CD14-positive monocyte (primary cell): ENCODE measurements at regions not wholly inside any gene's neighbourhood (a gene's known extent, or its start where the extent isn't known, plus 50 kb on each side); places are given as distances from the start of the nearest gene placed in this dataset.

ENCODE experiments used
- DNase-seq, 3 donors: peaks; one replicate each; pipeline ENCODE4 v3.0.0-alpha.2; 2011 to 2022
- H2AFZ ChIP-seq: 2 replicates; pipeline ENCODE4 v1.6.0; 2012; ENCODE audit warnings: mild to moderate bottlenecking, low read depth, low read length, inconsistent platforms; ENCODE audit not compliant: insufficient read depth, poor library complexity, severe bottlenecking
- H3K27ac ChIP-seq, 2 donors: 1 replicate in 1 of 2; 2 replicates in 1 of 2; pipeline ENCODE4 v1.5.1; 2012 to 2013; ENCODE audit warnings: low read length in 2 of 2, control low read depth in 1 of 2, inconsistent platforms in 1 of 2, low read depth in 1 of 2, mild to moderate bottlenecking in 1 of 2
- H3K27me3 ChIP-seq, 2 donors: one replicate each; pipeline versions ENCODE4 v1.6.0 to v1.6.1; 2011 to 2013; ENCODE audit warnings: low read length in 2 of 2; ENCODE audit not compliant: control insufficient read depth in 2 of 2, insufficient read depth in 2 of 2
- H3K36me3 ChIP-seq, 2 donors: replicated peaks in 1 of 2; 1 replicate in 1 of 2; 2 replicates in 1 of 2; pipeline versions ENCODE4 v1.5.1 to v1.6.1; 2012 to 2013; ENCODE audit warnings: low read length in 2 of 2, control low read depth in 1 of 2, inconsistent platforms in 1 of 2, mild to moderate bottlenecking in 1 of 2; ENCODE audit not compliant: insufficient read depth in 2 of 2, control insufficient read depth in 1 of 2
- H3K4me1 ChIP-seq, 2 donors: 1 replicate in 1 of 2; 2 replicates in 1 of 2; pipeline versions ENCODE4 v1.5.1 to v1.6.1; 2012 to 2013; ENCODE audit warnings: low read length in 2 of 2, control low read depth in 1 of 2, inconsistent platforms in 1 of 2, mild to moderate bottlenecking in 1 of 2, moderate library complexity in 1 of 2; ENCODE audit not compliant: insufficient read depth in 2 of 2, control insufficient read depth in 1 of 2
- H3K4me2 ChIP-seq: replicated peaks from 2 replicates; pipeline ENCODE3; 2012; ENCODE audit warnings: low read length, moderate library complexity, mild to moderate bottlenecking; ENCODE audit not compliant: poor library complexity, severe bottlenecking; ENCODE audit errors: extremely low read depth
- H3K4me3 ChIP-seq, 3 experiments: fragments of 200-600 bp in 1 of 3; sonication (generic) in 1 of 3; replicated peaks in 1 of 3; 1 replicate in 2 of 3; 2 replicates in 1 of 3; pipeline ENCODE4 v1.5.1; 2011 to 2013; ENCODE audit warnings: low read length in 3 of 3, mild to moderate bottlenecking in 3 of 3, control low read depth in 2 of 3, low read depth in 2 of 3, inconsistent platforms in 1 of 3, moderate library complexity in 1 of 3
- H3K79me2 ChIP-seq: 2 replicates; pipeline ENCODE4 v1.6.0; 2012; ENCODE audit warnings: mild to moderate bottlenecking, control low read depth, inconsistent platforms, low read length, moderate library complexity; ENCODE audit not compliant: insufficient read depth
- H3K9ac ChIP-seq: 2 replicates; pipeline ENCODE4 v1.6.0; 2017; ENCODE audit warnings: low read length, mild to moderate bottlenecking; ENCODE audit not compliant: insufficient read depth, poor library complexity, severe bottlenecking
- H3K9me3 ChIP-seq, 2 donors: replicated peaks in 1 of 2; 1 replicate in 1 of 2; 2 replicates in 1 of 2; pipeline versions ENCODE4 v1.5.1 to v1.6.1; 2012 to 2013; ENCODE audit warnings: low read length in 2 of 2, control low read depth in 1 of 2; ENCODE audit not compliant: control insufficient read depth in 1 of 2, insufficient read depth in 1 of 2
- H4K20me1 ChIP-seq: 2 replicates; pipeline ENCODE4 v1.6.0; 2012; ENCODE audit warnings: mild to moderate bottlenecking, low read length, control low read depth, moderate library complexity; ENCODE audit not compliant: insufficient read depth
- H3K27ac Mint-ChIP-seq, 7 donors: one replicate each; pipeline ENCODE4 v1.8.0; 2020; ENCODE audit warnings: mild to moderate bottlenecking in 7 of 7, mixed read lengths in 7 of 7, moderate library complexity in 6 of 7, inconsistent platforms in 2 of 7
- H3K27me3 Mint-ChIP-seq, 3 donors: one replicate each; pipeline ENCODE4 v1.8.0; 2021 to 2022; ENCODE audit warnings: low read depth in 3 of 3, mild to moderate bottlenecking in 3 of 3, mixed read lengths in 3 of 3, moderate library complexity in 3 of 3, inconsistent platforms in 1 of 3
- H3K36me3 Mint-ChIP-seq, 2 donors: one replicate each; pipeline ENCODE4 v1.8.0; 2020; ENCODE audit warnings: mixed read lengths in 2 of 2, inconsistent platforms in 1 of 2, mild to moderate bottlenecking in 1 of 2
- H3K4me1 Mint-ChIP-seq: one replicate; pipeline ENCODE4 v1.8.0; 2020; ENCODE audit warnings: mild to moderate bottlenecking, mixed read lengths
- H3K4me3 Mint-ChIP-seq, 2 donors: one replicate each; pipeline ENCODE4 v1.8.0; 2020; ENCODE audit warnings: mild to moderate bottlenecking in 2 of 2, mixed read lengths in 2 of 2, moderate library complexity in 1 of 2
- H3K9me3 Mint-ChIP-seq, 7 donors: one replicate each; pipeline ENCODE4 v1.8.0; 2020 to 2022; ENCODE audit warnings: mixed read lengths in 7 of 7, mild to moderate bottlenecking in 6 of 7, moderate library complexity in 6 of 7, inconsistent platforms in 2 of 7
- WGBS: methylation state at CpG from one replicate; pipeline ENCODE4 v1.1.5; 2013; ENCODE audit warnings: missing lambda C conversion rate; ENCODE audit not compliant: insufficient coverage; 5-methylcytosine and 5-hydroxymethylcytosine counted together
- intact Hi-C, 2 donors: fragments of 100-400 bp; cut with micrococcal nuclease; formaldehyde crosslinking; loops; one replicate each; pipeline versions ENCODE4 v1.15.0 to v1.15.1; 2023
- TF ChIP-seq, protein P1 (sequence below): fragments of 200-600 bp; IDR thresholded peaks from one replicate; pipeline ENCODE4 v1.8.0; 2022; ENCODE audit warnings: antibody characterized with exemption, mild to moderate bottlenecking

DNA sequence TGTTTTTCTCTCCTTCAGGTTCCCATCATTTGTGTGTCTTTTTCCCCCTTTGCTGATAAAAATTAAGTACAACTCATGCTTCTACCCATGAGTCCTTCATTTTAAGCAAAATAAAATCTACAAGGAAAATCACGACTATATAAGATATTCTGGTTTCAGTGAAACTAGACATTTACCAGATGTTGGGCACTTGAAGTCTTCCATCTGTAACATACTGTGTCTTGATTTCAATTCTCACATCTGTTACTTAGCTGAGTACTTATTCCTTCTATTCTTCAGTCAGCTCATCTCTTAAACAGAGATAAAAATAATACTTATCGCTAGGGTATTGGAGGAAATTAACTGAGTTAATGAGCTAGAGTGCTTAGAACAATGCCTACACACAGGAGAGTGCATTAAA lies 893.0 kb upstream of the SOX9 start:
- no CpG with 5 or more reads among the region's 2 CpGs for WGBS
- TF ChIP-seq, protein P1, sequence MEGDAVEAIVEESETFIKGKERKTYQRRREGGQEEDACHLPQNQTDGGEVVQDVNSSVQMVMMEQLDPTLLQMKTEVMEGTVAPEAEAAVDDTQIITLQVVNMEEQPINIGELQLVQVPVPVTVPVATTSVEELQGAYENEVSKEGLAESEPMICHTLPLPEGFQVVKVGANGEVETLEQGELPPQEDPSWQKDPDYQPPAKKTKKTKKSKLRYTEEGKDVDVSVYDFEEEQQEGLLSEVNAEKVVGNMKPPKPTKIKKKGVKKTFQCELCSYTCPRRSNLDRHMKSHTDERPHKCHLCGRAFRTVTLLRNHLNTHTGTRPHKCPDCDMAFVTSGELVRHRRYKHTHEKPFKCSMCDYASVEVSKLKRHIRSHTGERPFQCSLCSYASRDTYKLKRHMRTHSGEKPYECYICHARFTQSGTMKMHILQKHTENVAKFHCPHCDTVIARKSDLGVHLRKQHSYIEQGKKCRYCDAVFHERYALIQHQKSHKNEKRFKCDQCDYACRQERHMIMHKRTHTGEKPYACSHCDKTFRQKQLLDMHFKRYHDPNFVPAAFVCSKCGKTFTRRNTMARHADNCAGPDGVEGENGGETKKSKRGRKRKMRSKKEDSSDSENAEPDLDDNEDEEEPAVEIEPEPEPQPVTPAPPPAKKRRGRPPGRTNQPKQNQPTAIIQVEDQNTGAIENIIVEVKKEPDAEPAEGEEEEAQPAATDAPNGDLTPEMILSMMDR: no peak
- Histone ChIP-seq H3K4me3 (no peak overlapping the region), H3K9me3 (no peaks in the 10 kb centered on the region), H4K20me1 (no peaks in the 10 kb centered on the region), H3K9ac (no peak overlapping the region), H3K79me2 (no peaks in the 10 kb centered on the region), H3K4me1 (no peaks in the 10 kb centered on the region), H3K4me2 (no peak overlapping the region), H3K27me3 (no peaks in the 10 kb centered on the region), H3K27ac (no peak overlapping the region), H3K36me3 (no peaks in the 10 kb centered on the region), H2AFZ (no peak overlapping the region)
- Mint-ChIP-seq H3K36me3 (no peaks in the 10 kb centered on the region), H3K27me3 (peaks cover 0 to 1% (median 0%) of the 10 kb centered on the region in 3 donors), H3K4me3 (no peak overlapping the region), H3K9me3 (peaks cover 0 to 4% (median 1%) of the 10 kb centered on the region in 7 donors), H3K27ac (no peak overlapping the region), H3K4me1 (no peaks in the 10 kb centered on the region)
- DNase-seq: no peak
- intact Hi-C loops: no loop called here

DNA sequence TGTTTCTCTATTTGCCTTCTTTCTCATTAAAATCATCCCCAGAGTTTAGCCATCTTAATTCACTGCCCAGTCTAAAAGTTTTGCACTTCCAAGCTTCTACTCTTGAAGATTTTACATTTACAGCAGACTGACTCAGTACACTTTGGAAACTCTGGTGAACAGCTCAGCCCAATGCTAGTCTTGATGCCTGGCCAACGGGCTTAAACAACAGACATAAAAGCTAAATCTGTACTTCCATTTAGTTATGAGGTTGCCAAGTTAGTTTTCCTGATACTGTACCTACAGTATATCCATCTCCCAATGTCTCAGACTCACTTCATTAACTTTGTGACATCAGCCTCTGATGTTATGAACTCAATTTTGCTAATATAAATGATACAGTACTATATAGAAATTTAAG lies 891.8 kb upstream of the SOX9 start:
- no peak overlapping the region for H2AFZ ChIP-seq
- H3K4me3 Mint-ChIP-seq: no peak overlapping the region
- peaks cover 0 to 6% (median 2%) of the 10 kb centered on the region in 7 donors for H3K9me3 Mint-ChIP-seq
- no peak for DNase-seq
- no CpG with 5 or more reads among the region's 1 CpG for WGBS
- TF ChIP-seq, protein P1: no peak
- intact Hi-C loops: no loop called here
- no peaks in the 10 kb centered on the region for H3K36me3 Mint-ChIP-seq
- H3K4me2 ChIP-seq: no peak overlapping the region
- no peaks in the 10 kb centered on the region for H3K36me3 ChIP-seq
- H3K4me1 Mint-ChIP-seq: no peaks in the 10 kb centered on the region
- no peak overlapping the region for H3K27ac Mint-ChIP-seq
- no peaks in the 10 kb centered on the region for H3K79me2 ChIP-seq
- H3K9ac ChIP-seq: no peak overlapping the region
- no peaks in the 10 kb centered on the region for H3K27me3 ChIP-seq
- no peaks in the 10 kb centered on the region for H3K4me1 ChIP-seq
- H3K9me3 ChIP-seq: no peaks in the 10 kb centered on the region
- H4K20me1 ChIP-seq: no peaks in the 10 kb centered on the region
- H3K27me3 Mint-ChIP-seq: peaks cover 0 to 1% (median 0%) of the 10 kb centered on the region in 3 donors
- H3K27ac ChIP-seq: no peak overlapping the region
- H3K4me3 ChIP-seq: no peak overlapping the region
